ENCODE measurements at regions not wholly inside any gene's neighbourhood (a gene's known extent, or its start where the extent isn't known, plus 50 kb on each side); places are given as distances from the start of the nearest gene placed in this dataset.

DNA sequence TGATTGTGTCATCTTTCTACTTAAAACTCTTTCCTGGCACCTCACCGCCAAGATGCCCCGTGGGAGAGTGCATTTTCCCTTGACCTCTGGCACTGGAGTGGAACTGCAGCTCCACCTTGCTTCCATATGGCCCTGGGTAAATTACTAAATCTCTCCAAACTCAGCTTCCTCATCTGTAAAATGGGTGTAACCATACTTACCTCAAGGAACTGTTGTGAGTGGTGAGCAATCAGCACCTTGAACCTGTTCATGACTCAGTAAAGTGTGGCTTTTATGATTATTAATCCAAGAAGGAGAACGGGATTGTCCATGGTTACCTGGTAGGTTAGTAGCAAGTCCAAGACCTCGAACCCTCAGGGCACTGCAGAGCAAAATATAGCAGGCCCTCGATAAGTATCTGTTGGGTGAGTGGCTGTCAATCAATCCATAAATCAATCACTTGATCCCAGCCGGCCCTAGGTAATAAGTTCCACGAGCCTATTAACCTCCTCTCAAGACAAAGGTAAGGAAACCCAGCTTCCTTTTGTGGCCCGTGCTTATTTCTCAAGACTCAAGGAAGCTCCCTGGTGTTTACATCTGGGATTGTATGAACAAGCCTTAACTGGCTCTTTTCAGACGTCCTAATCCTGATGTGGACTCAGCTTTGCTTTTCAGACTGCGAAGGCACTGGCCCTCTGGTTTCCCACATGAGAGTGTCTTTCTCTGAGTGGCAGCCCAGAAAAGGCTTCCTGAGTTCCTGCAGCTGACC, 114.0 kb upstream of the GJB5 start:
- no peaks in the 10 kb centered on the region for H3K4me1 ChIP-seq (ENCODE audit: control insufficient read depth, insufficient read depth, low read length)
- H3K9me3 ChIP-seq (ENCODE audit: control insufficient read depth, low read length): no peaks in the 10 kb centered on the region
- H3K27me3 ChIP-seq (replicated peaks; ENCODE audit: control insufficient read depth, insufficient read depth, low read length): peaks cover 28% of the 10 kb centered on the region
- no peak overlapping the region for H3K4me3 ChIP-seq (ENCODE audit: low read length)
- DNase-seq (ENCODE audit: low read depth): no peak
- H3K36me3 ChIP-seq (ENCODE audit: control insufficient read depth, insufficient read depth, low read length, severe bottlenecking): no peaks in the 10 kb centered on the region
- H3K9ac ChIP-seq (ENCODE audit: low read length): no peak overlapping the region

DNA sequence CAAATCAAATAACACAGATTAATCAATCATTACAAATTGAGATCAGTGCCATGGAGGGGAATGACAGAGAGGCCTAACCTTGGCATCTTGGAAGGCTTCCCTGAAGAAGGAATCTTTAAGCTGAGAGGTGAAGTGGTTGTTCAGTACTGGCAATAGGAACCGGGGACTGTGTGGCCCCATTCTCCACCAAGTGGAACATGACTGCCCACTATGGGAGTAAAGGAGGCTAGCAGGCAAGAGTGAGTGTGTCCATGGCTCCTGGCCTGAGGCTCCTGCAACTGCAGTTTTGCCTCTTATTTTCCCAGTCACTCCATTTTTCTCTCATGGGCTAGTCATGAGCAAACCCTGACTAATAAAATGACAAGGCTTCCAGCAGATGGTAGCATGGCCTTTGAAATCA, 112.2 kb upstream of the GJB5 start:
- Histone ChIP-seq H3K27me3 (replicated peaks; ENCODE audit: control insufficient read depth, insufficient read depth, low read length) (peaks cover 41% of the 10 kb centered on the region), H3K36me3 (ENCODE audit: control insufficient read depth, insufficient read depth, low read length, severe bottlenecking) (no peaks in the 10 kb centered on the region), H3K9ac (ENCODE audit: low read length) (no peak overlapping the region), H3K4me1 (ENCODE audit: control insufficient read depth, insufficient read depth, low read length) (no peaks in the 10 kb centered on the region), H3K9me3 (ENCODE audit: control insufficient read depth, low read length) (no peaks in the 10 kb centered on the region), H3K4me3 (ENCODE audit: low read length) (no peak overlapping the region)
- no peak for DNase-seq (ENCODE audit: low read depth)

GRCh38 chr1:34645109-34645688, 109.6 kb upstream of the GJB5 start:
- Histone ChIP-seq H3K4me1 (ENCODE audit: control insufficient read depth, insufficient read depth, low read length) (no peaks in the 10 kb centered on the region), H3K36me3 (ENCODE audit: control insufficient read depth, insufficient read depth, low read length, severe bottlenecking) (no peaks in the 10 kb centered on the region), H3K4me3 (ENCODE audit: low read length) (no peak overlapping the region), H3K9ac (ENCODE audit: low read length) (no peak overlapping the region), H3K27me3 (replicated peaks; ENCODE audit: control insufficient read depth, insufficient read depth, low read length) (peaks cover 53% of the 10 kb centered on the region), H3K9me3 (ENCODE audit: control insufficient read depth, low read length) (no peaks in the 10 kb centered on the region)
- DNase-seq (ENCODE audit: low read depth): no peak

DNA sequence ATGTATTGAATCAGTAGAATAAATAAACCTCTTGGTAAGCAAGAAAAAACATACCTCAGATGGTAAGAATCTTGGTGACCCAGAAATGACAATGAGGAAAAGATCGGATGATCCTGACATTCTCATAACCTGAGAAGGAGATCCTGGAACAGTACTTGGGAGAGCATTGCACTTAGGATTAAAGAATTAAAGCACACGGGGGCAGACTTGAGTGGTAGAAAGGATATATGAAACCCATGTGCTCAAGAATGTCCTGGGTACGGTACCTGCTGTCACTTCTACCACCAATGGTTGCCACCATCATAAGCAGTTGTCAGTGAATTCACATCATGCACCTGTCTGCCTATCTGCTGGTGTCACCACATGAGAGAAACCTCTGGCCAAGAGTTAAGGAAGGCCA, 108.9 kb upstream of the GJB5 start:
- no peak overlapping the region for H3K4me3 ChIP-seq (ENCODE audit: low read length)
- no peak overlapping the region for H3K9ac ChIP-seq (ENCODE audit: low read length)
- no peak for DNase-seq (ENCODE audit: low read depth)
- peaks cover 57% of the 10 kb centered on the region for H3K27me3 ChIP-seq (replicated peaks; ENCODE audit: control insufficient read depth, insufficient read depth, low read length)
- no peaks in the 10 kb centered on the region for H3K9me3 ChIP-seq (ENCODE audit: control insufficient read depth, low read length)
- no peaks in the 10 kb centered on the region for H3K4me1 ChIP-seq (ENCODE audit: control insufficient read depth, insufficient read depth, low read length)
- no peaks in the 10 kb centered on the region for H3K36me3 ChIP-seq (ENCODE audit: control insufficient read depth, insufficient read depth, low read length, severe bottlenecking)

GRCh38 chr1:34648501-34648900, 106.3 kb upstream of the GJB5 start:
- Histone ChIP-seq H3K9ac (ENCODE audit: low read length) (no peak overlapping the region), H3K4me3 (ENCODE audit: low read length) (no peak overlapping the region), H3K9me3 (ENCODE audit: control insufficient read depth, low read length) (no peaks in the 10 kb centered on the region), H3K4me1 (ENCODE audit: control insufficient read depth, insufficient read depth, low read length) (no peaks in the 10 kb centered on the region), H3K27me3 (replicated peaks; ENCODE audit: control insufficient read depth, insufficient read depth, low read length) (peaks cover 67% of the 10 kb centered on the region), H3K36me3 (ENCODE audit: control insufficient read depth, insufficient read depth, low read length, severe bottlenecking) (no peaks in the 10 kb centered on the region)
- no peak for DNase-seq (ENCODE audit: low read depth)

DNA sequence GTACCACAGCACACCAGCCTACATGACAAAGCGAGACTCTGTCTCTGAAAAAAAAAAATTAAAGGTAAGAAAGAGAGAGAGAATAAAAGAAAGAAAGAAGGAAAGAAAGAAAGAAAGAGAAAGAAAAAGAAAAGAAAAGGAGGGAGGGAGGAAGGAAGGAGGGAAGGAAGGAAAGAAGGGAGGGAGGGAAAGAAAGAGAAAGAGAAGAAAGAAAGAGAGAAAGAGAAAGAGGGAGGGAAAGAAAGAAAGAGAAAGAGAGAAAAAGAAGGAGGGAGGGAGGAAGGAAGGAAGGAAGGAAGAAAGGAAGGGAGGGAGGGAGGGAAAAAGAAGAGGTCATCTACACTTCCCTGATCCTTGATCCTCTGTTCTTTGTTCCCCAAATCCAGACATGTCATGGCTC, 104.8 kb upstream of the GJB5 start:
- no peaks in the 10 kb centered on the region for H3K4me1 ChIP-seq (ENCODE audit: control insufficient read depth, insufficient read depth, low read length)
- H3K36me3 ChIP-seq (ENCODE audit: control insufficient read depth, insufficient read depth, low read length, severe bottlenecking): no peaks in the 10 kb centered on the region
- no peak overlapping the region for H3K9ac ChIP-seq (ENCODE audit: low read length)
- no peak overlapping the region for H3K4me3 ChIP-seq (ENCODE audit: low read length)
- H3K9me3 ChIP-seq (ENCODE audit: control insufficient read depth, low read length): no peaks in the 10 kb centered on the region
- peaks cover 71% of the 10 kb centered on the region for H3K27me3 ChIP-seq (replicated peaks; ENCODE audit: control insufficient read depth, insufficient read depth, low read length)
- no peak for DNase-seq (ENCODE audit: low read depth)

GRCh38 chr1:34650800-34651199, 104.0 kb upstream of the GJB5 start:
- Histone ChIP-seq H3K9ac (ENCODE audit: low read length) (no peak overlapping the region), H3K36me3 (ENCODE audit: control insufficient read depth, insufficient read depth, low read length, severe bottlenecking) (no peaks in the 10 kb centered on the region), H3K27me3 (replicated peaks; ENCODE audit: control insufficient read depth, insufficient read depth, low read length) (peaks cover 70% of the 10 kb centered on the region), H3K4me3 (ENCODE audit: low read length) (no peak overlapping the region), H3K4me1 (ENCODE audit: control insufficient read depth, insufficient read depth, low read length) (no peaks in the 10 kb centered on the region), H3K9me3 (ENCODE audit: control insufficient read depth, low read length) (no peaks in the 10 kb centered on the region)
- no peak for DNase-seq (ENCODE audit: low read depth)

DNA sequence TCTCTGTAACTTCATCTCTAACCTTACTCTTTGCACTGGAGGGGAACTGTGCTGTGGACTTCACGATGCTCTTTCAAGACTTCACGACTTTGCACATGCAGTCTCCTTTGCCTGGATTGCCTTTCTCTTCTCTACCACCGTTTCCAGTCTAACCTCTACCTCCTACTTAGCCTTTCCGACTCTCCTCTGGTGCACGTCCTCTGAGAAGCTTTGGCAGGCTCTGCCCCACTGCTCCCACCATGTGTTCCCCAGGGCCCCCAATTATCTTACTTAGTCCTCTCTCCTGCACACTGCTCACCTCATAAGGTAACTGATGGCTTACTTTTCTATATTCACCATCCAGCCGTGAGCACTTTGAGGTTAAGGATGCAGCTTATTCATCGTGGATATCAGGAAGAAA, 101.7 kb upstream of the GJB5 start:
- Histone ChIP-seq H3K36me3 (ENCODE audit: control insufficient read depth, insufficient read depth, low read length, severe bottlenecking) (no peaks in the 10 kb centered on the region), H3K27me3 (replicated peaks; ENCODE audit: control insufficient read depth, insufficient read depth, low read length) (peaks cover 60% of the 10 kb centered on the region), H3K4me1 (ENCODE audit: control insufficient read depth, insufficient read depth, low read length) (no peaks in the 10 kb centered on the region), H3K9ac (ENCODE audit: low read length) (no peak overlapping the region), H3K9me3 (ENCODE audit: control insufficient read depth, low read length) (no peaks in the 10 kb centered on the region), H3K4me3 (ENCODE audit: low read length) (no peak overlapping the region)
- DNase-seq (ENCODE audit: low read depth): no peak

DNA sequence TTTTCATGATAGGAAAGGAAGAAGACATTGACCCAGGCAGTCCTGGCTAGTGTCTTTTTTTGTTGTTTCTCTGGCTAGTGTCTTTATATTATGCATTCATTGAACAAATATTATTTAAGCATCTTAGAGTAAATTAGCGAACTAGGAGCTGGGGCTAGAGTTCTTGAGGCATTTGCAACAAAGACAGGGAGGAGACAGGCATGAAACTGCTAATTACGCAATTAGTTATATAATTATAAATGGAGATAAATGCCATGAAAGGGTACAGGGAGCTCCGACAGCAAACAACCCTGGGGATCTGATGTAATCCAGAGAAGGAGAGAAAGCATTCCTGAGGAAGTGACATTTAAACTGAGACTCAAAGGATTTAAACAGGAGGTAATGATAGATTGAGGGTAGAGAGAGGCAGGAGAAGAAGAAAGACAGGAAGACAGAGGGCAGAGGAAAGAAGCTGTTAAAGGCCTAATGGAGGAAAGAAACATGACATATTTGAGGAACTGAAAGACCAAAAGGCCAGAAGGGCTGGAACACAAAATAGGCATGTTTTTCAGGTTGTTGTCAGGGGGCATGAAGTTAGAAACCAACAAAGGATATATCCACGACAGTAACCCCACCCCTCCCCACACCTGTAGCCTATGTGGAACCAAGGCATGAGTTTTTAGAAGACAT, 99.5 kb upstream of the GJB5 start:
- no peaks in the 10 kb centered on the region for H3K9me3 ChIP-seq (ENCODE audit: control insufficient read depth, low read length)
- H3K36me3 ChIP-seq (ENCODE audit: control insufficient read depth, insufficient read depth, low read length, severe bottlenecking): no peaks in the 10 kb centered on the region
- peaks cover 57% of the 10 kb centered on the region for H3K27me3 ChIP-seq (replicated peaks; ENCODE audit: control insufficient read depth, insufficient read depth, low read length)
- no peak overlapping the region for H3K4me3 ChIP-seq (ENCODE audit: low read length)
- H3K9ac ChIP-seq (ENCODE audit: low read length): no peak overlapping the region
- no peak for DNase-seq (ENCODE audit: low read depth)
- H3K4me1 ChIP-seq (ENCODE audit: control insufficient read depth, insufficient read depth, low read length): no peaks in the 10 kb centered on the region

DNA sequence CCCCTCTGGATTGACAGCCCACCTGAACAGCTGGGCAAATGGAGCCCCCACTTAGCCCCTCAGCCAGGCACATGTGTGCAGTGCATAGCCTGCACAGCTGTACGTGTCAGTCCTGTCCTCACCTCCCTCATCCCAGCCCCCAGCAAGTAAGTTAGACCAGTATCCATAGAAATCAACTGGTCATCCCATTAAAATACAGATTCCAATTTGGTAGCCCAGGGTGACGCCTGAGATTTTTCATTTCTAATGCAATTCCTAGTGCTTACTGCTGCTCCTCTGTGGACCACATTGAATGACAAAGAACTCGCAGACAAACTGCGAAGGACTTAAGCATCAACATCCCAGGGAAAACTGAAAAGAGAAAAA, 99.0 kb upstream of the GJB5 start:
- H3K9ac ChIP-seq (ENCODE audit: low read length): no peak overlapping the region
- H3K4me3 ChIP-seq (ENCODE audit: low read length): no peak overlapping the region
- no peaks in the 10 kb centered on the region for H3K36me3 ChIP-seq (ENCODE audit: control insufficient read depth, insufficient read depth, low read length, severe bottlenecking)
- no peak for DNase-seq (ENCODE audit: low read depth)
- no peaks in the 10 kb centered on the region for H3K4me1 ChIP-seq (ENCODE audit: control insufficient read depth, insufficient read depth, low read length)
- H3K9me3 ChIP-seq (ENCODE audit: control insufficient read depth, low read length): no peaks in the 10 kb centered on the region
- peaks cover 57% of the 10 kb centered on the region for H3K27me3 ChIP-seq (replicated peaks; ENCODE audit: control insufficient read depth, insufficient read depth, low read length)

GRCh38 chr1:34656299-34656698, 98.5 kb upstream of the GJB5 start:
- no peaks in the 10 kb centered on the region for H3K36me3 ChIP-seq (ENCODE audit: control insufficient read depth, insufficient read depth, low read length, severe bottlenecking)
- no peaks in the 10 kb centered on the region for H3K4me1 ChIP-seq (ENCODE audit: control insufficient read depth, insufficient read depth, low read length)
- no peak overlapping the region for H3K9ac ChIP-seq (ENCODE audit: low read length)
- no peaks in the 10 kb centered on the region for H3K9me3 ChIP-seq (ENCODE audit: control insufficient read depth, low read length)
- H3K27me3 ChIP-seq (replicated peaks; ENCODE audit: control insufficient read depth, insufficient read depth, low read length): peaks cover 61% of the 10 kb centered on the region
- DNase-seq (ENCODE audit: low read depth): no peak
- no peak overlapping the region for H3K4me3 ChIP-seq (ENCODE audit: low read length)

Measured in adipocyte (in vitro differentiated cells).